A549 (cell line): ENCODE measurements at regions not wholly inside any gene's neighbourhood (a gene's known extent, or its start where the extent isn't known, plus 50 kb on each side); places are given as distances from the start of the nearest gene placed in this dataset.

Source experiments
- EP300 ChIP-seq, 2 experiments: fragments of >200 bp; sonication (Bioruptor Twin); formaldehyde crosslinking; IDR thresholded peaks; 2 replicates in 1 of 2; 3 replicates in 1 of 2; pipeline ENCODE4 v1.6.1; 2016 to 2017
- JUNB ChIP-seq: fragments of >200 bp; sonication (Bioruptor Twin); formaldehyde crosslinking; IDR thresholded peaks from 2 replicates; pipeline ENCODE4 v1.6.1; 2016
- POLR2A ChIP-seq: IDR thresholded peaks from 2 replicates; pipeline ENCODE4 v1.6.1; 2012; ENCODE audit warnings: mild to moderate bottlenecking, low read length
- ZFP36 ChIP-seq: fragments of 450-650 bp; IDR thresholded peaks from 2 replicates; pipeline ENCODE4 v1.6.1; 2014; ENCODE audit warnings: borderline replicate concordance; ENCODE audit not compliant: partially characterized antibody
- TF ChIP-seq, protein P1 (sequence below): fragments of 450-650 bp; IDR thresholded peaks from 2 replicates; pipeline ENCODE4 v1.6.1; 2014; ENCODE audit warnings: antibody characterized with exemption
- TF ChIP-seq, protein P2 (sequence below): fragments of >200 bp; sonication (Bioruptor Twin); formaldehyde crosslinking; IDR thresholded peaks from 3 replicates; pipeline ENCODE4 v1.5.1; 2016

DNA sequence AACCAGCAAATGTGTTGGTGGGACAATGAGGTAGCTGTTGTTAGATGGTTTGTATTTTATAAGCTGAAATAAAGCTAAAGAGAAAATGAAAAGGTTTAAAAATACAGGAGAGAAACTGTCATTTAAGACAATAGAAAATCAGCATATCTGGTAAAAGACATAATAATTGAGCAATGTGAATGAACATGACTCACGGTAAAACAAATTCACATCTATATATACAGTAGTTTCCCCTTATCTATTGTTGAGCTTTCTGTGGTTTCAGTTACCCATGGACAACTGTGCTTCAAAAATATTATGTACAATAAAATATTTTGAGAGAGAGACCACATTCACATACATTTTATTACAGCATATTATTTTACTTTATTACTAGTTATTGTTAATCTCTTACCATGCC lies 1649.8 kb downstream of the EFNA5 start:
- TF ChIP-seq, protein P1, sequence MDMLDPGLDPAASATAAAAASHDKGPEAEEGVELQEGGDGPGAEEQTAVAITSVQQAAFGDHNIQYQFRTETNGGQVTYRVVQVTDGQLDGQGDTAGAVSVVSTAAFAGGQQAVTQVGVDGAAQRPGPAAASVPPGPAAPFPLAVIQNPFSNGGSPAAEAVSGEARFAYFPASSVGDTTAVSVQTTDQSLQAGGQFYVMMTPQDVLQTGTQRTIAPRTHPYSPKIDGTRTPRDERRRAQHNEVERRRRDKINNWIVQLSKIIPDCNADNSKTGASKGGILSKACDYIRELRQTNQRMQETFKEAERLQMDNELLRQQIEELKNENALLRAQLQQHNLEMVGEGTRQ = no peak
- no peak for TF ChIP-seq ZFP36
- TF ChIP-seq, protein P2, sequence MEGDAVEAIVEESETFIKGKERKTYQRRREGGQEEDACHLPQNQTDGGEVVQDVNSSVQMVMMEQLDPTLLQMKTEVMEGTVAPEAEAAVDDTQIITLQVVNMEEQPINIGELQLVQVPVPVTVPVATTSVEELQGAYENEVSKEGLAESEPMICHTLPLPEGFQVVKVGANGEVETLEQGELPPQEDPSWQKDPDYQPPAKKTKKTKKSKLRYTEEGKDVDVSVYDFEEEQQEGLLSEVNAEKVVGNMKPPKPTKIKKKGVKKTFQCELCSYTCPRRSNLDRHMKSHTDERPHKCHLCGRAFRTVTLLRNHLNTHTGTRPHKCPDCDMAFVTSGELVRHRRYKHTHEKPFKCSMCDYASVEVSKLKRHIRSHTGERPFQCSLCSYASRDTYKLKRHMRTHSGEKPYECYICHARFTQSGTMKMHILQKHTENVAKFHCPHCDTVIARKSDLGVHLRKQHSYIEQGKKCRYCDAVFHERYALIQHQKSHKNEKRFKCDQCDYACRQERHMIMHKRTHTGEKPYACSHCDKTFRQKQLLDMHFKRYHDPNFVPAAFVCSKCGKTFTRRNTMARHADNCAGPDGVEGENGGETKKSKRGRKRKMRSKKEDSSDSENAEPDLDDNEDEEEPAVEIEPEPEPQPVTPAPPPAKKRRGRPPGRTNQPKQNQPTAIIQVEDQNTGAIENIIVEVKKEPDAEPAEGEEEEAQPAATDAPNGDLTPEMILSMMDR = no peak
- no peak for TF ChIP-seq JUNB
- TF ChIP-seq POLR2A = no peak
- TF ChIP-seq EP300 (IDR thresholded peaks at IDR 0.05) = no peak
